ENCODE measurements at regions not wholly inside any gene's neighbourhood (a gene's known extent, or its start where the extent isn't known, plus 50 kb on each side); places are given as distances from the start of the nearest gene placed in this dataset.

DNA sequence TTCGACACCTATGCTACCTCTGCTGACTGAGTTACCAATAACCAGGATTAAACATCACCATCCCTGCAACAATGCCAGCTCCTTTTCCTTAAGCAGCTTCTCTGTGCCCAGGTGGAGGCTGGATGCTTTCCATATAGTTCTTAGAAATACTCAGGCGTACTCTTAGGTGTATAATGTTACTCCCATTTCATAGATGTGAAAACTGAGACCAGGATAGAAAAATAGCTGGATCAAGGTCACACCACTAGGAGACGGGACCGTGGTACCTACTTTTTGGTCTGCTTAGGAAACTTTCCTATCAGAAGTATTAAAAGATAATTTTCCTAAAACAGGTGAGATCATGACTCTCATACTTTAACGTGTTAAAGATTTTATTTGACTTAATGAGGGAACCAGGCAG lies 141.7 kb upstream of the RPL38 start:
- DNase-seq = no peak

DNA sequence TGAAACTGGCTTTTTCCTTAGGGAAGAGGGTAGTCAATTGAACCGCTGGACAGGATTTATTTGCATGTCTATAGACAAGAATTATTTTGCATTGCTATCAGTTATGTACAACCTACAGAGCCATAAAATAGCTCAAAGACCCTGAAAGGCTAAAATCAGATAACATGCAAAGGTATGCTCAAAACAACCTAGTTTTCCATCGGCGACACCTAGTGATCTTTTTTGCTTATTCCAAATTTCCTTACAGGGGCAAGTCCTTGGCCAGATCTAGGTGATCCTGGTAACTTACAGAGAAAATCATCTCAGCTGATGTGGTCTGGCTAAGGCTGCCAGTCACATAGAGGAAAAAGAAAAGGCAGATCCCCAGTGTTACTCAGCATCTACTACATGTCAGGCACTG lies 141.2 kb upstream of the RPL38 start:
- no peak for DNase-seq

DNA sequence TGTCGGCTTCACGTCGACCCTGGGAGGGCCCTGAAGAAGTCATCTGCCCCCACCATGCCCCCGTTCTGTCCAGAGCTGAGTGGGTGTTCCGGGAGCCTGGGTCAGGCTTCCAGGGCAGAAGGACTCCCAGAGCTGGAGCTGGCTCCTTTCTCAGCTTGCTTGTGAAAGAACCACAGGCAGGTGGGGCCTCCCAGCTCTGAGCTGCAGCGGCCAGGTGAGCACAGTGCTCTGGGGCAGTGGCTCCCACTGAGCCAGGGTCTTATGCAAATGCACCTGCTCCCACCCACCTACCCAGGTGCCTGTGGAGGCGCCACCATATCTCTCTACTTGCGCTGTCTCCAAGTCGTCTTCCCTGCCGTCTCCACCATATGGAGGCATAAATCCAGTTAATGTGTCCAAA lies 140.0 kb upstream of the RPL38 start:
- no peak for DNase-seq

GRCh38 chr17:74070374-74070773 lies 133.1 kb upstream of the RPL38 start:
- DNase-seq = no peak

GRCh38 chr17:74070998-74071679 lies 132.3 kb upstream of the RPL38 start:
- DNase-seq = no peak

- no peak for DNase-seq
These were observed 131.1 kb upstream of the RPL38 start for GRCh38 chr17:74072340-74072739.

GRCh38 chr17:74076446-74076845 lies 127.0 kb upstream of the RPL38 start:
- no peak for DNase-seq

DNA sequence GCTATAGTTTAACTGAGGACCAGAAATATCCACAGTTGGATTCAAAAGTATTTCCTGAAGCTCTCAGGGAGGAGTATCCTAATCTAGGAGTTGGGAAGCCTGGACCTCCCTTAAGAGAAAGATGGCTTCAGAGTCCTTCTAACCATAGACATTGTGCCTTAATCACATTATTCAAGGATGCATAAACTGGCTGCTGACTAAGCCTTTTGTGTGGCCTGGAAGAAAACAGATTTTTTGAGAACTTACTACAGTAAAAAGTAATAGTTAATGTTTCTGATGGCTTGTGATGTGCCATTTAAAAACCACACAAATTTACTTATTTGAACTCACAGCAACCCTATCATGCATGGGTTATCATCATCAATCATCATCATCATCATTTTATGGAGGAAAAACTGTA lies 126.2 kb upstream of the RPL38 start:
- DNase-seq = no peak

GRCh38 chr17:74078363-74078941 lies 125.0 kb upstream of the RPL38 start:
- no peak for DNase-seq

GRCh38 chr17:74079537-74080300 lies 123.8 kb upstream of the RPL38 start:
- DNase-seq = no peak

GRCh38 chr17:74080656-74081582 lies 122.6 kb upstream of the RPL38 start:
- peak; percentile 1 to 13 for DNase-seq

DNA sequence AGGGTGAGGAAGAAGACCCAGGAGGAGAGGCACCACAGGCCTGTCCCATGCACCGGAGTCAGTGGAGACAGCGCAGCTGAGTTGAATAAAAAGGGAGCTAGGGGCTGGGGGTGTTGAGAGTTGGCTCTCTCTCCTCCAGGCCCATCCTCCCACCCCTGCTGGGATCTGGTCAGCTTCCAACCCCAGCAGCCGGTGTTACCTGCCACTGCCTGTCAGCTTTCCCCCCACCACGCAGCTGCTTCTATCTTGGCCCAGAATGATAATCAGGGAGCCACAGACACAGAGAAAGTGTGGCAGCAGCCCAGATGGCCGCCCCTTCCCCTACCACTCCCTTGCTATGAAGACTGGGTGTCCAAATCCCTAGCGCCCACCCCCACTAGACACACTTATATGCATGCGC lies 120.6 kb upstream of the RPL38 start:
- DNase-seq = peak; percentile 20 to 47

GRCh38 chr17:74083321-74083720 lies 120.2 kb upstream of the RPL38 start:
- no peak for DNase-seq

- no peak for DNase-seq
These were observed 118.0 kb upstream of the RPL38 start for GRCh38 chr17:74085434-74085833.

DNA sequence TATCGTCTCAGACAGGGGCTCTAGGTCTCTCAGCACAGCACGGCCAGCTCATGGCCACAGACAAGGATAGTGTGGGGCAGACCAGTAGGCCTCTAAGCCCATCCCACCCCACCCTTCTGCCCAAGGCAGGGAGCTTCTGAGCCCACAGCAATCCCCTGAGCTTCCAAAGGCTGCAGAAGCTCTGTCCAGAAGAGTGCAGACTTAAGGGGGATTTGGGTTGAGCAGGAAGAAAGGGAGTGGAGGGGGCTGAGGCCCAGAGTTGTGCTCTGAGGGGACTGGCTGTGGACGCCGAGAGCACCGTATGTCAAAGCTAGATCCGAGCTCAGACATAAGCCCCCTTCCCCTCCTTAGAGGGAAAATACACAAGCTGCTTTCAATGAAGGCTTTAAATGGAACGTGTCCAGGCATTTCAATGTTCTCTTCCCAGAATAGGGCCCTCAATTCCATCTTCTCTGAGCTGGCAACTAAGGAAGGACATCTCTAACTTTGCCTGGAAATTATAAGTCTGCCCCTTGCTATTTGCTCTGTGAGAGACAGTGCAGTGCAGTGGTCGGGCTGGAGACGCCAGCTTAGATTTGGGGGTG lies 116.4 kb upstream of the RPL38 start:
- DNase-seq = no peak

DNA sequence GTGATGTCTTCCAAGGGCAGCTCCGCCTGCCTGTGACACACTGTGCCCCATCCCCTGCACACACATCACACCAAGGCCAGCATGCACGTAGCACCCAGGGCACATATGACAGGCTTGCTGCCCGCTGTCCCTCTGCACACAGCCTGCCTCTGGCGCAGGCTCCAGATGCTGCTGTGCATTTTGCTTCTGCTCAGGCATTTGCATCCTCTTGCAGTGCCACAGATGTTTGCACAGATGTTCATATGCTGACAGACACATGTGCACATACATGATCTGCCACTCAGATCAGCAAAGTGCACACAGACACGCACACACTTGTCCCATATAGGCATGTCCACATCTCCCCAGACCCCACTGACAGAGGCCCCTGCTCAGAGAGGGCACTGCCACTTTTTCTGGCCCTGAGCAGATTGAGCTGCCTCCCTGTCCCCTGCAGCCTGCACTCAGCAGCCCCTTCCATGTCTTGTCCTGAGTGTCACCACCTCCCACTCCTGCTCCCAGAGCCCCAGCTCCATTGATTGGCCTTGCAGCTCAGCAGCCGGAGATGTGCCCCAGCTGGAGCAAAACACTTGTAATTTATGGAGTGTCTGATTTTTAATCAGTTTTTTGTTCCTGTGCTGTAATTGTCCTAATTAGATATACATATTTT lies 115.1 kb upstream of the RPL38 start:
- no peak for DNase-seq

- no peak for DNase-seq
These were observed 114.5 kb upstream of the RPL38 start for GRCh38 chr17:74088934-74089329.

DNA sequence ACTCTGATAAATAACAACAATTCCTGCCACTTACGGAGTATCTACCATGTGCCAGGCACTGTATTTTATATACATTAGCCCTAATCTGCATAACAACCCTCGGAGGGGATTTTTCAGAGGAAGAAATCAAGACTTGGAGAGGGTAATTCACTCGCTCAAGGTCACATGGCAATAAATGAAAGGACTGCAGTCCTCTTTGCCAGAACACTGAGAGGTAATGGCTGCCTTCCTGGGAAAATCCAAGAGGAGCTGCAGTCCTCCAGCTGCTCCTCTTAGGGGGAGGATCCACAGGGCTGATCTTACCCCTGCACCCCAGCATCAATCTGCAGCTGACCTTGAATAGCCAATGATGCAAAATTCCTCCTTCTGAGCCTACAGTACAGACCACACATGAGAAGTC lies 114.1 kb upstream of the RPL38 start:
- DNase-seq = no peak

DNA sequence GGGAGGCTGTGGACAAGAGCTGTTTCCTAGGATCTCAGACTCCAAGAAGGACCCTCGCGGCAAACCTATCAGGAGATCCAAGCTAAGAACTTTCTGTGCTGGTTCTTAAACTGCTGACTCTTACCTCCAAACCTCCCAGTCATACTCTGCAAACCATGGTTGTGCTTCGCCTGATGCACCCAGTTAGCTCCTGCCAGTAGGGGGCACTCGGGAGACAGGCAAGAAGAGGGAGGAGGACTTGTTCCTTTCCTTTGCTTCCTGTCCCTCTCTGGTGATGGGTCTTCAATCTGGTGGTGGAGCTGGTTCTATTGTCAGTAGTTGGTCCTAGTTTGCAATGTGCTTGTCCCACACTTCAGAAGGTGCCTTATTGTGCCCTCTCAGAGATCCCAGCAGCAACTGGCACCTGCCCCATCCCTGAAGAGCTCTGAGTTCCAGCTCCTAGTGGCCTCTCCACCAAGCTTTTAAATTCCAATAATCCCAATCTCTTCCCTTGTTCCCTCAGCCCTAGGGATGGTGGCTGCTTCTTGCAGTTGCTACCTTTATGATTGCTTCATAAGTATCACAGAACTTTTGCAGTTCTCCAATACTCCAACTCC lies 113.5 kb upstream of the RPL38 start:
- peak; percentile 38 to 66 for DNase-seq

DNA sequence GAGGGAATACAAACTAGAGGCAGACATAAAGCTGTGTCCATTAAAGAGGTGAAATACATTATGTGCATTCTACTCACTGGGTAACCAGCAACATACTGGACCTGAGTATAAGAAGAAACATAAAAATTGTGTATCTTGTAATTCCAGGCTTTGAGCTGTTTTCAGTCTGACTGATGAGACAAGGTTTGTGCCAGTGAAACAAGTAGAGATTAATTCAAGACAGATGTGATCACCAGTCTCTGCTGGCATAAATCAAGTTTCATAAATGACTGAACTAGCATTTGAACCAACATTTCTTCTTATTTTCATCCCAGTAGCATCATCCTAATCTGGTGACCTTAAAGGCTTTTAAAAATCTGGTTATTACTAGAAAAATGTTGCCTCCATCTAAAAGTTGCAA lies 108.8 kb upstream of the RPL38 start:
- DNase-seq = no peak

GRCh38 chr17:74096456-74096855 lies 107.0 kb upstream of the RPL38 start:
- peak in 1 of 2 experiments; percentile 59 for DNase-seq

All from NCI-H446 (cell line).